ENCODE measurements at regions not wholly inside any gene's neighbourhood (a gene's known extent, or its start where the extent isn't known, plus 50 kb on each side); places are given as distances from the start of the nearest gene placed in this dataset.

GRCh38 chr14:22337938-22338337, 251.1 kb downstream of the DAD1 start:
- no peaks in the 10 kb centered on the region for H4K20me1 ChIP-seq (ENCODE audit: low read length)
- H3K27me3 ChIP-seq (ENCODE audit: low read length): no peaks in the 10 kb centered on the region
- no peak overlapping the region for H3K27ac ChIP-seq (ENCODE audit: low read length)
- peaks cover 11% of the 10 kb centered on the region for H3F3A ChIP-seq (ENCODE audit: low read length, unreplicated experiment)
- no peak overlapping the region for H3K9ac ChIP-seq (ENCODE audit: low read length)
- BruUV-seq (replicated peaks): no TSS peak
- H3K36me3 ChIP-seq (ENCODE audit: low read depth, low read length): no peaks in the 10 kb centered on the region
- TF ChIP-seq EZH2 (IDR thresholded peaks at IDR 0.05; ENCODE audit: low read length, unreplicated experiment) (no peak), CTCF (conservative IDR thresholded peaks at IDR 0.05; ENCODE audit: low read depth, low read length) (no peak), EZH2phosphoT487 (IDR thresholded peaks at IDR 0.05; ENCODE audit: borderline replicate concordance, low read length) (no peak)
- DNase-seq: no peak
- no peaks in the 10 kb centered on the region for H3K9me2 ChIP-seq (replicated peaks; ENCODE audit: low read length)
- no peak overlapping the region for H3K4me3 ChIP-seq (ENCODE audit: low read length)
- ChIA-PET POLR2A (ENCODE audit: unreplicated experiment) (no interaction called here), CTCF (no interaction called here)
- H3K9me3 ChIP-seq (ENCODE audit: low read length): no peaks in the 10 kb centered on the region
- intact Hi-C loops (cut with micrococcal nuclease): no loop called here
- H3K4me1 ChIP-seq (ENCODE audit: insufficient read depth, low read length): peaks cover 24% of the 10 kb centered on the region
- no peak overlapping the region for H2AFZ ChIP-seq (ENCODE audit: low read length)
- H3K4me2 ChIP-seq (ENCODE audit: low read length): no peak overlapping the region
- no peaks in the 10 kb centered on the region for H3K79me2 ChIP-seq (ENCODE audit: low read length)
- no peak for ATAC-seq

- Histone ChIP-seq H2AFZ (ENCODE audit: low read length) (no peak overlapping the region), H3K9me2 (replicated peaks; ENCODE audit: low read length) (no peaks in the 10 kb centered on the region), H3F3A (ENCODE audit: low read length, unreplicated experiment) (peaks cover 11% of the 10 kb centered on the region), H3K4me2 (ENCODE audit: low read length) (no peak overlapping the region), H3K79me2 (ENCODE audit: low read length) (no peaks in the 10 kb centered on the region), H4K20me1 (ENCODE audit: low read length) (no peaks in the 10 kb centered on the region), H3K27ac (ENCODE audit: low read length) (no peak overlapping the region), H3K9me3 (ENCODE audit: low read length) (no peaks in the 10 kb centered on the region), H3K9ac (ENCODE audit: low read length) (no peak overlapping the region), H3K27me3 (ENCODE audit: low read length) (no peaks in the 10 kb centered on the region), H3K36me3 (ENCODE audit: low read depth, low read length) (no peaks in the 10 kb centered on the region), H3K4me1 (ENCODE audit: insufficient read depth, low read length) (peaks cover 28% of the 10 kb centered on the region), H3K4me3 (ENCODE audit: low read length) (no peak overlapping the region)
- intact Hi-C loops (cut with micrococcal nuclease): no loop called here
- CTCF ChIA-PET: no interaction called here
- no peak for TF ChIP-seq CTCF (conservative IDR thresholded peaks at IDR 0.05; ENCODE audit: low read depth, low read length)
- TF ChIP-seq EZH2phosphoT487 (IDR thresholded peaks at IDR 0.05; ENCODE audit: borderline replicate concordance, low read length): no peak
- TF ChIP-seq EZH2 (IDR thresholded peaks at IDR 0.05; ENCODE audit: low read length, unreplicated experiment): no peak
- POLR2A ChIA-PET (ENCODE audit: unreplicated experiment): no interaction called here
- no TSS peak for BruUV-seq (replicated peaks)
- ATAC-seq (no peak), DNase-seq (no peak)
Observed at GRCh38 chr14:22337521-22337920, 251.5 kb downstream of the DAD1 start.

- intact Hi-C loops (cut with micrococcal nuclease): no loop called here
- H4K20me1 ChIP-seq (ENCODE audit: low read length): no peaks in the 10 kb centered on the region
- H3K4me1 ChIP-seq (ENCODE audit: insufficient read depth, low read length): peaks cover 31% of the 10 kb centered on the region
- no peaks in the 10 kb centered on the region for H3K36me3 ChIP-seq (ENCODE audit: low read depth, low read length)
- TF ChIP-seq CTCF (conservative IDR thresholded peaks at IDR 0.05; ENCODE audit: low read depth, low read length) (no peak), EZH2phosphoT487 (IDR thresholded peaks at IDR 0.05; ENCODE audit: borderline replicate concordance, low read length) (no peak)
- ATAC-seq (no peak), DNase-seq (no peak)
- H3K9me3 ChIP-seq (ENCODE audit: low read length): no peaks in the 10 kb centered on the region
- no TSS peak for BruUV-seq (replicated peaks)
- no peaks in the 10 kb centered on the region for H3K9me2 ChIP-seq (replicated peaks; ENCODE audit: low read length)
- no peak overlapping the region for H2AFZ ChIP-seq (ENCODE audit: low read length)
- no peaks in the 10 kb centered on the region for H3K79me2 ChIP-seq (ENCODE audit: low read length)
- no peak overlapping the region for H3K9ac ChIP-seq (ENCODE audit: low read length)
- H3K27me3 ChIP-seq (ENCODE audit: low read length): no peaks in the 10 kb centered on the region
- no peak overlapping the region for H3K4me3 ChIP-seq (ENCODE audit: low read length)
- no peak overlapping the region for H3K27ac ChIP-seq (ENCODE audit: low read length)
- ChIA-PET CTCF (no interaction called here), POLR2A (ENCODE audit: unreplicated experiment) (no interaction called here)
- H3K4me2 ChIP-seq (ENCODE audit: low read length): no peak overlapping the region
- H3F3A ChIP-seq (ENCODE audit: low read length, unreplicated experiment): peaks cover 11% of the 10 kb centered on the region
Observed at GRCh38 chr14:22336031-22336430, 253.0 kb downstream of the DAD1 start.
